ENCODE measurements at regions not wholly inside any gene's neighbourhood (a gene's known extent, or its start where the extent isn't known, plus 50 kb on each side); places are given as distances from the start of the nearest gene placed in this dataset.
"Not testable (repeated sequence)": the region's sequence is repeated elsewhere in the genome, so short reads cannot be mapped to it uniquely, and the experiment has no call there.

GRCh38 chr4:180356766-180357165 is 1886.4 kb upstream of the TENM3 start:
- Histone ChIP-seq H3K4me3 (ENCODE audit: severe bottlenecking) (no peak overlapping the region), H3K4me1 (ENCODE audit: insufficient read depth, poor library complexity, severe bottlenecking) (no peaks in the 10 kb centered on the region), H3K36me3 (ENCODE audit: low read depth) (no peaks in the 10 kb centered on the region), H3K27me3 (ENCODE audit: insufficient read depth, poor library complexity, severe bottlenecking) (no peaks in the 10 kb centered on the region), H3K9me3 (ENCODE audit: severe bottlenecking) (no peaks in the 10 kb centered on the region), H3K27ac (ENCODE audit: poor library complexity, severe bottlenecking) (no peak overlapping the region)
- no peak for TF ChIP-seq CTCF (IDR thresholded peaks at IDR 0.05; ENCODE audit: poor library complexity, severe bottlenecking)
- DNase-seq (ENCODE audit: low spot score) (no peak), ATAC-seq (ENCODE audit: low read depth) (no peak)

DNA sequence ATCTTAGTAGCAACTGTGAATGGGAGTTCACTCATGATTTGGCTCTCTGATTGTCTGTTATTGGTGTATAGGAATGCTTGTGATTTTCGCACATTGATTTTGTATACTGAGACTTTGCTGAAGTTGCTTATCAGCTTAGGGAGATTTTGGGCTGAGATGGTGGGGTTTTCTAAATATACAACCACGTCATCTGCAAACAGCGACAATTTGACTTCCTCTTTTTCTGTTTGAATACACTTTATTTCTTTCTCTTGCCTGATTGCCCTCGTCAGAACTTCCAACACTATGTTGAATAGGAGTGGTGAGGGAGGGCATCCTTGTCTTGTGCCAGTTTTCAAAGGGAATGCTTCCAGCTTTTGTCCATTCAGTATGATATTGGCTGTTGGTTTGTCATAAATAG is 1883.1 kb upstream of the TENM3 start:
- H3K36me3 ChIP-seq (ENCODE audit: low read depth); H3K4me1 ChIP-seq (ENCODE audit: insufficient read depth, poor library complexity, severe bottlenecking); ATAC-seq (ENCODE audit: low read depth); H3K27ac ChIP-seq (ENCODE audit: poor library complexity, severe bottlenecking); DNase-seq (ENCODE audit: low spot score); H3K9me3 ChIP-seq (ENCODE audit: severe bottlenecking); H3K27me3 ChIP-seq (ENCODE audit: insufficient read depth, poor library complexity, severe bottlenecking); H3K4me3 ChIP-seq (ENCODE audit: severe bottlenecking): not testable (repeated sequence)

DNA sequence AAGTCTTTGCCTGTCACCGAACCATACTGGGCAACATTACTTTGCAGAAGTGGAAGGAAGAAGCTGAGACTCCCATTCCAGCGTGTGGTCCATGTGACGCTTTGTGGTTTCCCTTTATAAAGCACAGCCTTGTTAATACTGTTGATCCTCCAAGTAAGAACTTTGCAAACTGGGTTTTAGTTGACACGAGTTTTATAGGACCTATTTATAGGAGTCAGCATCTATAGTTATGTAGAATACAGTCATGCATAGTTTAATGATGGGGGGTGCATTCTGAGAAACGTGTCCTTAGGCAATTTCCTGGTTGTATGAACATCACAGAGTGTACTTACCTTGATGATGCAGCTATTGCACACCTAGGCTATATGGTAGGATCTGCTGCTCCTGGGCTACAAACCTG is 1879.4 kb upstream of the TENM3 start:
- TF ChIP-seq CTCF (IDR thresholded peaks at IDR 0.05; ENCODE audit: poor library complexity, severe bottlenecking): no peak
- H3K9me3 ChIP-seq (ENCODE audit: severe bottlenecking): no peaks in the 10 kb centered on the region
- DNase-seq (ENCODE audit: low spot score) (no peak), ATAC-seq (ENCODE audit: low read depth) (peak; percentile 70)
- H3K27me3 ChIP-seq (ENCODE audit: insufficient read depth, poor library complexity, severe bottlenecking): no peaks in the 10 kb centered on the region
- no peak overlapping the region for H3K4me3 ChIP-seq (ENCODE audit: severe bottlenecking)
- no peaks in the 10 kb centered on the region for H3K36me3 ChIP-seq (ENCODE audit: low read depth)
- no peak overlapping the region for H3K27ac ChIP-seq (ENCODE audit: poor library complexity, severe bottlenecking)
- no peaks in the 10 kb centered on the region for H3K4me1 ChIP-seq (ENCODE audit: insufficient read depth, poor library complexity, severe bottlenecking)

DNA sequence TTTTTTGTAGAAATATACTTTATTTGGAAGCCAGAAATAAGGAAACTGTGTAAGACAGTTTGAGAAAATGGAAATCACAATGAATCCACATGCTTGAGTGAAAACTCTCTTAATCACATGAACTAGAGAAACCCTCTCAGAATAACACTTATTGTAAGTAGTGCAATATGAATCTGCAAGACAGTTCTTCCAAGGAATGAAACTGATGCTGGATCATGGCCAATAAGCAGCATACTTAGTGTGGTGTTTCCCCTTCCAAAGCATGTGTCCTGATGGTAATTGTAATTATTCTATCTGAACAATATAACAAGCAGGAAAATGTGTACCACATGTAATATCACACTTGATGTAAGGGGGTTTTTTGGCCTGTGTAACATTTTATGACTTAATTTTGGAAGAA is 1870.5 kb upstream of the TENM3 start:
- no peaks in the 10 kb centered on the region for H3K9me3 ChIP-seq (ENCODE audit: severe bottlenecking)
- DNase-seq (ENCODE audit: low spot score): no peak
- no peak overlapping the region for H3K4me3 ChIP-seq (ENCODE audit: severe bottlenecking)
- no peak for ATAC-seq (ENCODE audit: low read depth)
- no peak for TF ChIP-seq CTCF (IDR thresholded peaks at IDR 0.05; ENCODE audit: poor library complexity, severe bottlenecking)
- no peaks in the 10 kb centered on the region for H3K36me3 ChIP-seq (ENCODE audit: low read depth)
- no peaks in the 10 kb centered on the region for H3K4me1 ChIP-seq (ENCODE audit: insufficient read depth, poor library complexity, severe bottlenecking)
- no peaks in the 10 kb centered on the region for H3K27me3 ChIP-seq (ENCODE audit: insufficient read depth, poor library complexity, severe bottlenecking)
- no peak overlapping the region for H3K27ac ChIP-seq (ENCODE audit: poor library complexity, severe bottlenecking)

DNA sequence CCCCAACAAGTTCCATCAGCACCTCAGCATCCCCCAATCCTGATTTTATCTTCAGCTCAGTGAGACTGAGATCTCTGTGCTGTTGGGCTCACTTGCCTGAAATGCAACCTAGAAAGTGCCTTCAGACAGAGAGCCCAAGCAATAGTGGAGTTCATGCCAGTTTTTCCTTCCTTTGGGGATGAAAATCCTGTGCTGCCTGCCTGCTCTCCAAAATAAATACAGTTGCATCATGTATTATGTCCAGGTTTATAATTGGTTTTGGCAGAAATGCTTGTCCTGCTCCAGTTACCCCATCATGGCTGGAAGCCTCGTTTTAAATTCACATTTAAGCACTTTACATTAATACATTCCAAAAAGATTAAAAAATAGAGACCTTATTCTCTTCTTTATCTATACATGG is 1865.5 kb upstream of the TENM3 start:
- H3K27ac ChIP-seq (ENCODE audit: poor library complexity, severe bottlenecking): no peak overlapping the region

More for the DNA sequence above, 1865.5 kb upstream of the TENM3 start:
- ATAC-seq (ENCODE audit: low read depth): no peak
- DNase-seq (ENCODE audit: low spot score): no peak
- TF ChIP-seq CTCF (IDR thresholded peaks at IDR 0.05; ENCODE audit: poor library complexity, severe bottlenecking): no peak
- no peaks in the 10 kb centered on the region for H3K36me3 ChIP-seq (ENCODE audit: low read depth)
- no peaks in the 10 kb centered on the region for H3K9me3 ChIP-seq (ENCODE audit: severe bottlenecking)
- peaks cover 8% of the 10 kb centered on the region for H3K4me1 ChIP-seq (ENCODE audit: insufficient read depth, poor library complexity, severe bottlenecking)
- no peak overlapping the region for H3K4me3 ChIP-seq (ENCODE audit: severe bottlenecking)
- no peaks in the 10 kb centered on the region for H3K27me3 ChIP-seq (ENCODE audit: insufficient read depth, poor library complexity, severe bottlenecking)

Measured in RWPE2 (cell line).